CD4-positive, alpha-beta T cell treated with Interleukin-4 for 1 hour (primary cell): ENCODE measurements at regions not wholly inside any gene's neighbourhood (a gene's known extent, or its start where the extent isn't known, plus 50 kb on each side); places are given as distances from the start of the nearest gene placed in this dataset.
A peak's percentile ranks its signal among the peaks of the same experiment; 100 is the strongest.
"Not testable (repeated sequence)": the region's sequence is repeated elsewhere in the genome, so short reads cannot be mapped to it uniquely, and the experiment has no call there.

Experiments
- DNase-seq, 2 donors: peaks; one replicate each; pipeline ENCODE4 v3.0.0-alpha.2; 2020 to 2022

DNA sequence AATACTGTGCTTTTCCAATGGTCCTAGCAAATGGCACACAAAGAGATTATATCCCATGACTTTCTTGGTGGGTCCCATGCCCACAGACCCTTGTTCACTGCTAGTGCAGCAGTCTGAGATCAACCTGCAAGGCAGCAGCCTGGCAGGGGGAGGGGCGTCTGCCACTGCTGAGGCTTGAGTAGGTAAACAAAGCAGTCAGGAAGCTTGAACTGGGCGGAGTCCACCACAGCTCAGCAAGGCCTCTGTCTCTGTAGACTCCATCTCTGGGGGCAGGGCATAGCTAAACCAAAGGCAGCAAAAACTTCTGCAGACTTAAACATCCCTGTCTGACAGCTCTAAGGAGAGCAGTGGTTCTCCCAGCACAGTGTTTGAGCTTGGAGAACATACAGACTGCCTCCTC, 82.9 kb downstream of the ZNF737 start:
- DNase-seq, result peak in 1 of 2 donors; percentile 25

DNA sequence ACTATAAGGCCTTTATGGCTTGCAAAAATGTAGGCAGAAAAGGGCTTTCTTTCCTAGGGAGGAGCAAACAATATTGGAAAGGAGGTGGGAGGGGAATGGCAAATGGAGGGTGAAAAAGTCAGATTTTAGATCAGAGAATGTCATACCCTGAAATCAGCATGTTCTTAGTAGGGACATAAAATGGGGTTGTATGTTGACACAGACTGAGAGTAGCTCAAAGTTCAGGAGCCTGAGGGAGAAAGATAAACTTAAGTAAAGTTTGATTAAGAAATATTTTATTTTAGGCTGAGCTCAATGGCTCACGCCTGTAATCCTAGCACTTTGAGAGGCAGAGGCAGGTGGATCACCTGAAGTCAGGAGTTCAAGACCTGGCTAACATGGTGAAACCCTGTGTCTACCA, 83.8 kb downstream of the ZNF737 start:
- DNase-seq, result no peak

DNA sequence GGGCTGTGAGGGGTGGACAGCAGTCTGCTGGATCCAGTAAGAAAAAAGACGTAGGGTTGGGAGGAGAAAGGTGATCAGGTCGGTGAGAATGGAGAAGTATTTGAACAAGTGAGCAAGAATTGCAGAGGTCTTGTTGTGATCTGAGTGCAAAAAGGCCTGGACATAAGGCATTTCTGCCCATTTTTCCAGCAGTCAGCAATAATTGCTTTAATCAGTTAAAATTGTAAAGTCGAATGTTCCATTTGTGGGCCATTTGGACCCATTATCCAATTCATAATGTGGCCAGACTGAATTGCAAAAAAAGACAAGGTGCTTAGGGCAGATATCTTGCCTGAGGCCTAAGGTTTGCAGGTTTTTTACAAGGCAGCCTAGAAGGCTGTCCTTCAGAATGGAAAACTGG, 86.1 kb downstream of the ZNF737 start:
- DNase-seq, result no peak

DNA sequence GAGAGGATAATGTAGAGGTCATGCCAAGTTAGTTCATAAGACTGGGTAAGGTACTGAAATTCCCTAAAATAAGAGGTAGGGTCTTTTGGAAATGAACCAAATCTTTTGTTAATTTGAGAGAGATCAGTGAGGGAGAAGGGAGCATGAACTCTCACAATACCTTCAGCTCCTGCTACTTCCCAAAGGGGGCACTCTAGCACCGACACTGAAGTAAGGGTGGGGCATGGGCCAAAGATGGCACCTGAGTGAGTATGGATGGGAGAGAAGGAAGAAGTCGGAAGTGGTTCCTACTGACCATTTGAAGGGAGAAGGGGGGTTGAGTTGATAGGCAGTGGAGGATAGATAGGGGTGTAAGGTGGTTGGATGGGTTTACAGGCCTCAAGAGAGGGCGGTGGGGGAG, 86.6 kb downstream of the ZNF737 start:
- no peak for DNase-seq

DNA sequence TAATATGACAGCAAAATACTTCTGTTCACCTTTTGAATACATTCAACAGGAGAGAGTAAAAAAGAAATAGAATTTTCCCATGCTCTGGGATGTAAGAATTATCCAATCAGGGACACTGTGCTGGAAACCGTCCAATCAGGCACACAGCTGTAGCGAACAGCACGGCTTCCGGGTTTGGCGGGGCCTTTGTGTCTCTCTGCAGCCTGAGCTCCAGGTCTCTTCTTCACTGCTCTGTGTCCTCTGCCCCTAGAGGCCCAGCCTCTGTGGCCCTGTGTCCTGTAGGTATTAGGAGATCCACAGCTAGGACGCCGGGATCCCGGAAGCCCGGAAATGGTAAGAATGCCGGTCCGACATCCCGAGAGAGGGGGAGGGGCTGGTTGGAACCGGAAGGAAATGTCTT, 92.7 kb downstream of the ZNF737 start:
- DNase-seq, result no peak

DNA sequence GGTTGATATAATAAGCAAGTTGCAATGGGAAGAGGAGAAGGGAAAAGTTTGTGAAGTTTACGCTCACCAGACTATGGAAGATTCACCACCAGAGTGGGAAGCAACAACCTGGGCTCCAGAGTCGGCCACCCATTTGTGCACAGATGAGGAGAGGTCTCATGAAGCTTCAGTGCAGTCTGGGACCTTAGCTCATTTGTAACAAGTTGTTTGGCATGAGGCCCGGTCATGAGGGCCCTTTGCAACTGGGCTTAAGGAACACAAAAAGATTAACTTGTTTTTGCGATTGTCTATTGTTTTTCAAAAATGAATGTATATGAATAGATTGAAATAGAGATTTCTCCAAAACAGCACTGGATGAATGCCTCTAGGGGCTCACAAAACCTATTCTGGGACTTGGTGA, 94.2 kb downstream of the ZNF737 start:
- DNase-seq, result no peak

DNA sequence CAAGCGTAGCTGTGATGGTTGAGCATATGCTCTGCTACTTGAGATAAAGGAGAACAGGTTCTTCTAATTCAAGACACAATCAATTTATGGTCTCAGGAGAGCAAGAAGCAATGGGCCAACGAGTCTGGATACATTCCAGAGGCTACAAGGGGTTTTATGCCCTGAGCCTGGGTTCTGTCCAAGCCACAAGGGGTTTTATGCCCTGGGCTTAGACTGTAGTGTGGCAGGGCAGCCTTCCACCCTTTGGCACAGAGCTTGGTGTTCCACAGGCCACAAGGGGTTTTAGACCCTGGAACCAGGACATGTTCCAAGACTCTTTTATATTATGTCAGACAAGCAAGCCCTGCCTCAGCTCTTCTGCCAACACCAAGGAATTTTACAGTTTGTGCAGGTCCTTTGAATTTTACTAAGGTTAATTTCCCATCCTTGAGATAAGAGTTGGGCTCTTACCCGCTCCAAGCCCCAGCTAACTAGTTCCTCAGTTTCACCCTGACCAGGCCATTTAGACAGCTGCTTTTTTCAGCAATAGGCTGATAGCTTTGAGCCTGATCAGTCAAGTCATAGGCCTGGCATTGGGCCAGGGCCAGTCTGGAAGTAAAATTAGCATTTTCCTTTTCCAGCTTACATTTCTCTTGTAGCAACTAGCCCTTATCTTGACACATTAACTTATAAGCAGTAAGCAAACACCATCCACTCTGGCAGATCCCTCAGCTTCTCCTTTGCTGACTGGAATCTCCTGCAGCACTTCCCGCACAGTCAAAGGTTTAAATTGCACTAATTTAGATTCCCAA, 95.0 kb downstream of the ZNF737 start:
- DNase-seq, result no peak

DNA sequence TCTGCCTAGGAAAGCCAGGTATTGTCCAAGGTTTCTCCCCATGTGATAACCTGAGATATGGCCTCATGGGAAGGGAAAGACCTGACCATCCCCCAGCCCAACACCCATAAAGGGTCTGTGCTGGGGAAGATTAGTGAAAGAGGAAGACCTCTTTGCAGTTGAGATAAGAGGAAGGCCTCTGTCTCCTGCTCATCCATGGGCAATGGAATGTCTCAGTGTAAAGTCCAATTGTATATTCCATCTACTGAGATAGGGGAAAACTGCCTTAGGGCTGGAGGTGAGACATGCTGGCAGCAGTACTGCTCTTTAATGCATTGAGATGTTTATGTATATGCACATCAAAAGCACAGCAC, 99.0 kb downstream of the ZNF737 start:
- DNase-seq, result not testable (repeated sequence)

DNA sequence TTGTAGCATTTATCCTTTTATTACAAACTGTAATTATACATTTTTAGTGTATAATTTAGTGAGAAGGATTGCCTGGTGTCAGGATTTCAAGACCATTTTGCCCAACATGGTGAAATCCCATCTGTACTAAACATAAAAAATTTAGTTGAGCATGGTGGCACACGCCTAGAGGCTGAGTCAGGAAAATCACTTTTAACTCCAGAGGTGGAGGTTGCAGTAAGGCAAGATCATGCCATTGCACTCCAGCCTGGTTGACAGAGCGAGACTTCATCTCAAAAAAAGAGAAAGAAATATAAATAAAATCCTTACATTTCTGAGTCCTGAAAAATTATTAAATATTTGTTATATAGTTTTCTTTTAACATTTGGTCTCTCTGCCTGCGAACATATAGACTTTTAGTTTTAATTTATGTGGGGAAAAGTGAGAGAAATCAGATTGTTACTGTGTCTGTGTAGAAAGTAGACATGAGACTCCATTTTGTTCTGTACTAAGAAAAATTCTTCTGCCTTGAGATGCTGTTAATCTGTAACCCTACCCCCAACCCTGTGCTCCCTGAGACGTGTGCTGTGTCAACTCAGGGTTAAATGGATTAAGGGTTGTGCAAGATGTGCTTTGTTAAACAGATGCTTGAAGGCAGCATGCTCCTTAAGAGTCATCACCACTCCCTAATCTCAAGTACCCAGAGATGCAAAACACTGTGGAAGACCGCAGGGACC, 99.5 kb downstream of the ZNF737 start:
- not testable (repeated sequence) for DNase-seq

DNA sequence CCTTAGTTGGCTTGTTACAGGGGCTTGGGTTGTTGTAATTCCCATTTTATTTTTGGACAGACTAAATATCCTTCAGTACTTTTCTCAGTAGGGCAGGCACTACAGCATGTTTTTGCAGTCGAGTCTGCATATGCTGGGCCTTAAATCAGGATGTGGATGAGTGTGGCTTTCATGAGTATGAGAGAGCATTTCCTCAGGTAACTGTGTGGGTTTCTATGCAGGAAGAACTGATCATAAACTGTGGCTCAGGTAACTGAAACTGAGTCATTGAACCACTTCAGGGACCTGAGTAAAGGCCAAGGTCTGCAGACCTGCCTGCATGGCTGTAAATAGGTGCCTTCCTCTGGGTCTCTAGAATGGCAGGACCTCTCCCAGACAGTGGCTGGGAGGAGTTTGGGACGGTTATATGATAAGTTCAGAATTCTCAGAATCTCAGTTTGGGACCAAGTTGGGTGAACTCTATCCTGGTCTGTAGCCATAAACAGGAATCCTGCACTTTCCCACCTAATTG, 112.1 kb downstream of the ZNF737 start:
- DNase-seq, result peak in 1 of 2 donors; percentile 5

DNA sequence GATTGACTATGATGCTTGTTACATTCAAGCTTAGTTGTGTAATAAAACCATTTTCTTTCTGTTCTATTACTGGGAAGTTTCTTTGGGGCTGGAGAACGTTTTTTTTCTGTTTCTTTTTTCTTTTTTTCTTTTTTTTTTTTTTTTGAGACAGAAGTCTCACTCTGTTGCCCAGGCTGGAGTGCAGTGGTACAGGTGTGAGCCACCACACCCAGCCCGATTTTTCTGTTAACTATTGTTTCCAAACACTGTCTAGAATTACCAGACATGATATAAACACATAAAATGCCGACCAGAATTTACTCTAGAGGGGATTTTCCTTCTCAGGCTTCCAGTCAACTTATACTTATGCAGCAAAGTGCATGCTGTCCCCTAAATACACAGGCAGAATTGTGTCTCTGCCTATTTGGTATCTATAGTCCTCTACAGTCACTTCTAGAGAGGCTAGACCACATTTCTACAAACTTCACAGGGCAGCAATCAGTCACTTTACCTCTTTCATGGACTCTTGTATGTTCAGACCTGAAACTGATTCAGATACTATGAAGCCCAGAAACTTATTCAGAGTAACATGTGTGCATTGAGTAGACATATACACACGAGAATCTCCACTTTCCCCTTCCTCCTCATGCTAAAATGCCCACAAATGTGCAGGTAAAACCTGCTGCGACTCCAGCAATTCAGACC, 121.2 kb downstream of the ZNF737 start:
- no peak for DNase-seq

DNA sequence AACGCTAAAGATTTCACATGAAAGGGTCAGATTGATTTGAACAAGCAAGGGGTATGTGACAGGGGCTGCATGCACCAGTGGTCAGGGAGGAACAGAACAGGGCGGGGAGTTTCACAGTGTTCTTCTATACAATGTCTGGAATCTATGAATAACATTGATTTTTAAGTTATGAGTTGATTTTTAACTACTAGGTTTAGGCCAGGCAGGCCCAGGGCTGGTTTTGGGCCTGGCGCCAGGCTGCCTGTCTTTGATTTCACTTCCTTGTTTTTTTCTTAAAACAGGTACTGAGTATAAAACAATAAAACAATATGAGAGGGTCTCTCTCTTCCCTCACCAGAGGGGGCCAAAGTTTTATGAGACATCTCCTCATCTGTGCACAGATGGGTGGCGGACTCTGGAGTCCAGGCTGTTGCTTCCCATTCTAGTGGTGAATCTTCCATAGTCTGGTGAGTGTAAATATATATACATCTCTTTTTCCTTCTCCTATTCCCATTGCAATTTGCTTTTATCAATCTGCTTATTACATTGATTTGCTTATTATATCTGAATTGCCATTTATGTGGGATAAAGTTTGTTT, 133.2 kb downstream of the ZNF737 start:
- DNase-seq, result peak in 1 of 2 donors; percentile 13

DNA sequence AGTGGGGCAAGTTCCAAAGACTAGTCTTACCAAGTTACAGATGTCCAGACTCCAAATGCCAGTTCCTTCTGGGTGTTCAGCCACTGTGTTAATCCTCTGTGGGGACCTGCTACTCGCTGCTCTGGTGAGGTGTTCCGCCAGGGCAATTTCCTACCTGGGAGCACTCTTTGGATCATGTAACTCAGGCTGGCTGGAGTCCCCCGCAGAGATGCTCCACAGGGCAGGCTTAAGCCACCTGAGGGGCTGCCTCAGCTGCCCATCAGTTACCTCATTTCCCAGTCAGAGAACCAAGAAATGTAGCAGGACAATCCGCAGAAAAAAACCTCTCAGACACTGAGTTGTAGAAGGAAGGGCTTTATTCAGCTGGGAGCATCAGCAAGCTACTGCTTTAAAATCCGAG, 133.8 kb downstream of the ZNF737 start:
- DNase-seq, result no peak

DNA sequence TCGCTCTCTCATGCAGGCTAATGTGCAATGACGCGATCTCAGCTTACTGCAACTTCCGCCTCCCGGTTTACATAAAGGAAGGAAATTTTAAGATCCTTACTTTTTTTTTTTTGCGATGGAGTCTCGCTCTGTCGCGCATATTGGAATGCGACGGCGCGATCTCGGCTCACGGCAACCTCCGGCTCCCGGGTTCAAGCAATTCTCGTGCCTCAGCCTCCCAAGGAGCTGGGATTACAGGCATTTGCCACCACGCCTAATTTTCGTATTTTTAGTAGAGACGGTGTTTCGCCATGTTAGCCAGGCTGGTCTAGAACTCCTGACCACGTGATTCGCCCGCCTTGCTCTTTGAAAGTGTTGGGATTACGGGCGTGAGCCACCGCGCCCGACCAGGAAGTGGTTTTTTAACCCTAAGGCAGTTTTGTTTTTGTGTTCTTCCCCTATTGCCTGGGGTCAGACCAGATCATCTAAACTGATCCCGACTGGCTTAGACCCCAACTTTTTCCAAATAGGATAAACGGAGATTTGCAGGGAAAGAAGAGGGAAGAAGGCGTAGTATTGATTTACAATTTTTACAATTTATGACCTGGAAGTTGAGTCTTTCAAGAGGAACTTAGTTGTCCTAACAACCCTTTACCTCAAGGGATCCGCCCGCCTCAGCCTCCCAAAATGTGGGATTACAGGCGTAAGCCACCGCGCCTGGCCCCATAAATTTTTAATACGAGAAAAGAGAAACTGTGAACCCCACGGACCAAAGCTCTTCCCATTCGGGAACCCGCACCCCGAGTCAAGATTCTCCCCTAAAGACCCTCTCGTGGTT, 142.0 kb downstream of the ZNF737 start:
- DNase-seq, result peak; percentile 34 to 46

DNA sequence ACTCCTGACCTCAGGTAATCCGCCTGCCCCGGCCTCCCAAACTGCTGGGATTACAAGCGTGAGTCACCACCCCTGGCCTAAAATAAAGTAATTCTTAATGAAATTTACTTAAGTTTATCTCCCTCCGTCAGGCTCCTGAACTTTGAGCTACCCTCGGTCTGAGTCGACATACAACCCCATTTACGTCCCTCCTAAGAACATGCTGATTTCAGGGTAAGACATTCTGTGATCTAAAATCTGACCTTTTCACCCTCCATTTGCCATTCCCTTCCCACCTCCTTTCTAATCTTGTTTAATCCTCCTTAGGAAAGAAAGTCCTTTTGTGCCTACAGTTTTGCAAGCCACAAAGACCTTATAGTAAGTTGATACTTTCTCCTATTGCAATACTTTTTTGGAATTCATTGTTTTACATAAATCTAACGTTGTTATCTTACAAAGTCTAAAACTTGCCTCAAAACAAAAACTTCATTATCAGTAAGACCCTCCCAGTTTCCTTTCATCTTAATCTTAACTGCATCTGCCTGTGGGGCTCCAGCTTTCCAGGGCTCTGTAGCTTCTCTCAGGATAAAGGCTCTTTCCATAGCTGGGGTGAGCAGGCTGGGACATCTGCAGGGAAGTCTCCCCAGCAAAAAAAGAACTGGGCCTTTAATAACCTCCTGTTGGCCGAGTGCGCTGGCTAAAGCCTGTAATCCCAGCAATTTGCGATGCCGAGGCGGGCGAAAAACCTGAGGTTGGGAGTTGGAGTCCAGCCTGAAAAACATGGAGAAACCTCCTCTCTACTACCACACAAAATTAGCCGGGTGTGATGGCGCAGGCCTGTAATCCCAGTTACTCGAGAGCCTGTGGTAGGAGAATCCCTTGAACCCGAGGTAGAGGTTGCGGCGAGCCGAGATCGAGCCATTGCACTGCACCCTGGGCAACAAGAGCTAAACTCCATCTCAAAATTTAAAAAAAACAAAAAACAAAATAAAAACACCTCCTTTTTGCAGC, 143.1 kb downstream of the ZNF737 start:
- no peak for DNase-seq

DNA sequence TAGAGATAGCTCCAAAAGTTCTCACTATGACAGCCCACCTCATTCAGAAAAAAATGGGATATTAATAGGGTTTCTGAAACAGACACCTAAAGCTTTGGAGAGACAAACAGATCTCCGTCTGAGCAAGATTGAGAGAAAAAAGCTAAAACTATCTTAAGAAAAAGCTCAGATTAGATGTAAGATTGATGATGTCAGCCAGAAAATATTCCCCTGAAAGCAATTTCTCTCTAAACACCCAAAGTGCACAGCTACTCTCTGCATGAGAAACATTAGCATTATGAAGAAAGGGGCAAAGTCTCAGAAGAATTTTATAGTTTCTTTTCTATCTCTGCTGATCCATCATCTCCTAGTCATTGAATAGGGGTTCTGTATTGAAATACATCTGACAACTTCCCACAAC, 148.9 kb downstream of the ZNF737 start:
- DNase-seq, result no peak

DNA sequence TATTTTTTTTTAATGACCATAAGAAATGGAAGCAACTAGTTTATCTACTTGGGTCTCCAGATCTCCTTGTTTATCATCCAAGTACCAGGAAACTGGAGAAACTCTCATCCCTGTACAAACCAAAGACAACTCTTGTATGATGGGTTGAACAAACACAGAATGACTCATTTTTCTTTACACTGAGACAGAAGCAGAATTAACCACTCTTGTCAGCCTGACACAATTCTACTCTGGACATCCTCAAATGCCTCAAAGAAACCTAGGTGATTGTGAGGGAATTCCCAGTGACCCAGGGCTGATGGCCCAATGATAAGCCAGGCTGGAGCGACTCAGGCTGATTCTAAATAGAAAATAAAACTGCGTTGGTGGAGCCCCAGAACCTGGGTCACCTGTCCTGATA, 151.5 kb downstream of the ZNF737 start:
- DNase-seq, result no peak

DNA sequence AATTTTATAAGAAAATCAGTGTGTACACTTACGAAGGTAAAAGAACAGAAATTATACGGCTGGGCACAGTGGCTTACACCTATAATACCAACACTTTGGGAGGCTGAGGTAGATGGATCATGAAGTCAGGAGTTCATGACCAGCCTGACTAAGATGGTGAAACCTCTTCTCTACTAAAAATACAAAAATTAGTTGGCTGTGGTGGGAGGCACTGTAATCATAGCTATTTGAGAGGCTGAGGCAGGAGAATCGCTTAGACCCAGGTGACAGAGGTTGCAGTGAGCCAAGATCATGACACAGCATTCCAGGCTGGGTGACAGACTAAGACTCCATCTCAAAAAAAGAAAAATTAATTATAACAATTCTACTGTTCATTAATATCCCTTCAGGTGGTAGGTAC, 151.9 kb downstream of the ZNF737 start:
- DNase-seq, result no peak

DNA sequence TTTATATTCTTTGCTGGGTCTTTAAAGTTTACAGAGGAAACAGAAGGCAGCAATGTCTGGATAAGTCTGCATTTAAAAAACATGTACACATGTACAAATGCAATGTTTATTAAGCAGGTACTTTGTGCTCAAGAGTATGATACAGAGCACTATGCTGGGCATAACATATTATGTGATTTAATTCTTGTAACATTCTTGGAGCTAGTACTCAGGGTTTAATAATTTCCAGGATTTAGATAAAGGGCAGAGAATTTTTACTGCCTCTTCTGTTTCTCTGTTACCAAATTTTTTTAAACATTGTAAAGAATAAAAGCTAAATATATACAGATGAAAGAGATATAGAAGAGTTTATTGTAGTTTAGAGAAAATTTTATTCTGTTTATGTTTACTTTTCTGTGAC, 152.7 kb downstream of the ZNF737 start:
- DNase-seq, result no peak

DNA sequence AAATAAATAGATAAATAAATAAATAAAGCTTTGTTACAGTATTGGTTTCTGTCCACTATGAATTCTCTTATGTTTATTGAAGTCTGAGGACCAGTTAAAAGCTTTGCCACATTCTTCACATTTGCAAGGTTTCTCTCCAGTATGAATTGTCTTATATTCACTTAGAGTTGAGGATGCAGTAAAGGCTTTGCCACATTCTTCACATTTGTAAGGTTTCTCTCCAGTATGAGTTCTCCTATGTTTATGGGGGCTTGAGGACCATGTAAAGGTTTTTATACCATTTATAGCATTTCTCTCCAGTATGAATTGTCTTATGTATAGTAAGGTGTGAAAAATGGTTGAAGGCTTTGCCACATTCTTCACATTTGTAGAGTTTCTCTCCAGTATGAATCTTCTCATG, 168.3 kb downstream of the ZNF737 start:
- DNase-seq, result no peak

DNA sequence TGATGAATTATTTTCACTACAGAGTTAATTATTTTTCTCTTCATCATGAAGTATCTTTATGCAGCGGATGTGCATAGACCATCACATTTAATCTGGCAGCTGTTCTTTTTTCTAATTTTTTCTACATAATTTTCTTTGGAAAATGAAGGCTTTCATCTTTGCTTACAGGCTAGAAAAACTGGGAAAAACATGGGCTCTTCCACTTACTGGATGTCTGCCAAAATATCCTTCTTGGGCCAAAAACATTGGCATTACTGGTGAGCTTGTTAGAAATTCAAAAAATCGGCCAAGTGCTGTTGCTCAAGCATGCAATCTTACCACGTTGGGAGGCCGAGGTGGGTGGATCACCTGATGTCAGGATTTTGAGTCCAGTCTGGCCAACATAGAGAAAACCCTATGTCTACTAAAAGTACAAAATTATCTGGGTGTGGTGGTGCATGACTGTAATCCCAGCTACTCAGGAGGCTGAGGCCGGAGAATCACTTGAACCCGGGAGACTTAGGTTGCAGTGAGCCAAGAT, 176.8 kb downstream of the ZNF737 start:
- no peak for DNase-seq
